ENCODE measurements at regions not wholly inside any gene's neighbourhood (a gene's known extent, or its start where the extent isn't known, plus 50 kb on each side); places are given as distances from the start of the nearest gene placed in this dataset.
"Not testable (repeated sequence)": the region's sequence is repeated elsewhere in the genome, so short reads cannot be mapped to it uniquely, and the experiment has no call there.

DNA sequence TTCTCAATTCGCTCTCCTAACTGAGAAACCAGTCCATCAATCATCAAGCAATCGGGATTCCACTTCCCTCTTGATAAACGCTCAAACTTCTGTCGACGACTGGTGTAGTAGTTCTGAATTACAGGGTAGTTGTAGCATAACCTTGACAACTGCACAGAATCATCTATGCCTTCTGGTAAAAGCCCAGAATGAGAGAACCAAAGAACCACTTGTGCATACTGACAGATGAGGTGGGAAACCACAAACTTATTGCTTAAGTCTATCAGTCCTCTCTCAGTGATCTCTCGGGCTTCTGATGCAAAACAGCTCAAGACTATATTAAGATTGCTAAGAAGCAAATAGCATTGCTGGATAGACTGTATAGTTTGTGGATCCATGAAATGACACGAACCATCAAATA is 89.4 kb downstream of the TBR1 start:
- H3K36me3 ChIP-seq (ENCODE audit: control insufficient read depth, insufficient read depth, low read length); H3K27ac ChIP-seq (ENCODE audit: extremely low read depth, low read depth, low read length); H2AFZ ChIP-seq (ENCODE audit: low read depth, low read length); BruUV-seq (replicated peaks); H3K4me2 ChIP-seq (ENCODE audit: insufficient read depth, low read length); CTCF ChIA-PET (ENCODE audit: low intra/inter-chr PET ratio); H3K9me1 ChIP-seq (ENCODE audit: control insufficient read depth, insufficient read depth, low read length); H3K4me1 ChIP-seq (replicated peaks in 1 of 2; ENCODE audit: control insufficient read depth in 2 of 2, insufficient read depth in 2 of 2, low read length in 2 of 2); POLR2A ChIA-PET; H3K9me3 ChIP-seq (replicated peaks; ENCODE audit: control insufficient read depth, insufficient read depth, low read depth, low read length); H3K4me3 ChIP-seq; intact Hi-C loops (cut with micrococcal nuclease); H4K20me1 ChIP-seq (replicated peaks; ENCODE audit: control insufficient read depth, insufficient read depth, low read length); DNase-seq (ENCODE audit: extremely low read depth in 1 of 4, low spot score in 3 of 4); H3K9ac ChIP-seq (ENCODE audit: insufficient read depth in 1 of 2, low read depth in 2 of 2, low read length in 2 of 2); in situ Hi-C loops (cut with MboI); H3K79me2 ChIP-seq (ENCODE audit: control insufficient read depth, insufficient read depth, low read length); ATAC-seq; FAIRE-seq; H3K27me3 ChIP-seq (ENCODE audit: control insufficient read depth in 2 of 2, insufficient read depth in 2 of 2, low read length in 2 of 2): not testable (repeated sequence)
- WGBS (ENCODE audit: insufficient coverage, low coverage, missing lambda C conversion rate): 0% methylated on average over 7 of the region's 7 CpGs

- POLR2A ChIA-PET; H3K79me2 ChIP-seq (ENCODE audit: control insufficient read depth, insufficient read depth, low read length); DNase-seq (ENCODE audit: extremely low read depth in 1 of 4, low spot score in 3 of 4); H2AFZ ChIP-seq (ENCODE audit: low read depth, low read length); BruUV-seq (replicated peaks); H3K4me1 ChIP-seq (replicated peaks in 1 of 2; ENCODE audit: control insufficient read depth in 2 of 2, insufficient read depth in 2 of 2, low read length in 2 of 2); H3K9me1 ChIP-seq (ENCODE audit: control insufficient read depth, insufficient read depth, low read length); H3K4me3 ChIP-seq; H3K27ac ChIP-seq (ENCODE audit: extremely low read depth, low read depth, low read length); H3K27me3 ChIP-seq (ENCODE audit: control insufficient read depth in 2 of 2, insufficient read depth in 2 of 2, low read length in 2 of 2); H3K9ac ChIP-seq (ENCODE audit: insufficient read depth in 1 of 2, low read depth in 2 of 2, low read length in 2 of 2); H3K4me2 ChIP-seq (ENCODE audit: insufficient read depth, low read length); in situ Hi-C loops (cut with MboI); ATAC-seq; FAIRE-seq; H4K20me1 ChIP-seq (replicated peaks; ENCODE audit: control insufficient read depth, insufficient read depth, low read length); CTCF ChIA-PET (ENCODE audit: low intra/inter-chr PET ratio); H3K36me3 ChIP-seq (ENCODE audit: control insufficient read depth, insufficient read depth, low read length); intact Hi-C loops (cut with micrococcal nuclease); H3K9me3 ChIP-seq (replicated peaks; ENCODE audit: control insufficient read depth, insufficient read depth, low read depth, low read length): not testable (repeated sequence)
- WGBS (ENCODE audit: insufficient coverage, low coverage, missing lambda C conversion rate): 0% methylated on average over 10 of the region's 10 CpGs
Measured at GRCh38 chr2:161513295-161514032, 97.4 kb downstream of the TBR1 start.
